Esophagus squamous epithelium (tissue), 5 donors: ENCODE measurements at regions not wholly inside any gene's neighbourhood (a gene's known extent, or its start where the extent isn't known, plus 50 kb on each side); places are given as distances from the start of the nearest gene placed in this dataset.

Experiments
- DNase-seq: peaks from one replicate; lab custom pipeline; 2025; lab: John Stamatoyannopoulos, UW
- H3K27ac ChIP-seq, 4 donors: fragments of 200-600 bp; sonication (generic); one replicate each; pipeline ENCODE4 v1.5.1; 2016 to 2019; ENCODE audit warnings: mild to moderate bottlenecking in 1 of 4
- H3K27me3 ChIP-seq, 4 donors: fragments of 200-600 bp; sonication (generic); 1 replicate in 3 of 4; 2 replicates in 1 of 4; pipeline versions ENCODE4 v1.5.1 to v1.6.0; 2017 to 2021; ENCODE audit warnings: antibody characterized with exemption in 1 of 4
- H3K36me3 ChIP-seq, 3 donors: fragments of 200-600 bp; sonication (generic); one replicate each; pipeline ENCODE4 v1.5.1; 2016 to 2019
- H3K4me1 ChIP-seq, 3 donors: fragments of 200-600 bp; sonication (generic); one replicate each; pipeline ENCODE4 v1.5.1; 2017 to 2019
- H3K4me3 ChIP-seq, 4 donors: fragments of 200-600 bp; sonication (generic); 1 replicate in 3 of 4; 2 replicates in 1 of 4; pipeline ENCODE4 v1.5.1; 2016 to 2019; ENCODE audit warnings: mild to moderate bottlenecking in 2 of 4, moderate library complexity in 1 of 4
- H3K9me3 ChIP-seq, 3 donors: fragments of 200-600 bp; sonication (generic); one replicate each; pipeline ENCODE4 v1.5.1; 2016 to 2019
- CTCF ChIP-seq, 6 experiments: fragments of 450-650 bp in 4 of 6; fragments of 200-600 bp in 2 of 6; sonication (generic) in 2 of 6; IDR thresholded peaks; one replicate each; pipeline ENCODE4 v1.5.1; 2016 to 2019; ENCODE audit warnings: antibody characterized with exemption in 6 of 6, mild to moderate bottlenecking in 4 of 6, moderate library complexity in 4 of 6
- POLR2A ChIP-seq, 4 donors: fragments of 450-650 bp; IDR thresholded peaks; one replicate each; pipeline ENCODE4 v1.6.1; 2017; ENCODE audit warnings: antibody characterized with exemption in 4 of 4, mild to moderate bottlenecking in 4 of 4, moderate library complexity in 3 of 4
- WGBS, 2 donors: methylation state at CpG; one replicate each; pipeline ENCODE4 v1.1.5; 2018; 5-methylcytosine and 5-hydroxymethylcytosine counted together
- intact Hi-C: fragments of 100-400 bp; cut with DNase I; formaldehyde crosslinking; loops from one replicate; pipeline ENCODE4 v1.15.0; 2022
- donor health status: DM: yes; HTN: yes; CAD: no.

- no peaks in the 10 kb centered on the region for H3K36me3 ChIP-seq
- 90 to 96% methylated on average over 9 to 17 of the region's 19 CpGs for WGBS, 2 donors
- TF ChIP-seq POLR2A (IDR thresholded peaks at IDR 0.05) (no peak), CTCF (IDR thresholded peaks at IDR 0.05) (no peak)
- H3K27me3 ChIP-seq: no peaks in the 10 kb centered on the region
- H3K9me3 ChIP-seq: no peaks in the 10 kb centered on the region
- no peak for DNase-seq
- no peak overlapping the region for H3K27ac ChIP-seq
- intact Hi-C loops: no loop called here
- H3K4me1 ChIP-seq: no peaks in the 10 kb centered on the region
- H3K4me3 ChIP-seq: no peak overlapping the region
These were observed 129.7 kb upstream of the GSE1 start for GRCh38 chr16:85483424-85483823.

GRCh38 chr16:85484347-85485300 lies 128.5 kb upstream of the GSE1 start:
- TF ChIP-seq POLR2A (IDR thresholded peaks at IDR 0.05) (no peak), CTCF (IDR thresholded peaks at IDR 0.05) (no peak)
- Histone ChIP-seq H3K4me1 (no peaks in the 10 kb centered on the region), H3K36me3 (no peaks in the 10 kb centered on the region), H3K4me3 (no peak overlapping the region), H3K9me3 (no peaks in the 10 kb centered on the region), H3K27me3 (no peaks in the 10 kb centered on the region), H3K27ac (no peak overlapping the region)
- WGBS, 2 donors: 81 to 91% methylated on average over 14 to 16 of the region's 30 CpGs
- intact Hi-C loops: no loop called here
- no peak for DNase-seq

- Histone ChIP-seq H3K4me3 (no peak overlapping the region), H3K9me3 (no peaks in the 10 kb centered on the region), H3K4me1 (no peaks in the 10 kb centered on the region), H3K36me3 (no peaks in the 10 kb centered on the region), H3K27ac (no peak overlapping the region), H3K27me3 (no peaks in the 10 kb centered on the region)
- no peak for DNase-seq
- no peak for TF ChIP-seq POLR2A (IDR thresholded peaks at IDR 0.05)
- no peak for TF ChIP-seq CTCF (IDR thresholded peaks at IDR 0.05)
- intact Hi-C loops: no loop called here
- 91 to 97% methylated on average over 6 to 23 of the region's 28 CpGs for WGBS, 2 donors
These were observed 127.7 kb upstream of the GSE1 start for GRCh38 chr16:85485379-85485778.

- Histone ChIP-seq H3K9me3 (no peaks in the 10 kb centered on the region), H3K36me3 (no peaks in the 10 kb centered on the region), H3K4me1 (peaks cover 5 to 7% (median 6%) of the 10 kb centered on the region in 3 donors), H3K27ac (no peak overlapping the region), H3K4me3 (no peak overlapping the region), H3K27me3 (no peaks in the 10 kb centered on the region)
- DNase-seq: no peak
- 76 to 93% methylated on average over 4 to 17 of the region's 33 CpGs for WGBS, 2 donors
- intact Hi-C loops: no loop called here
- TF ChIP-seq POLR2A (IDR thresholded peaks at IDR 0.05) (no peak), CTCF (IDR thresholded peaks at IDR 0.05) (no peak)
These were observed 126.7 kb upstream of the GSE1 start for GRCh38 chr16:85486256-85486915.

GRCh38 chr16:85488414-85488813 lies 124.7 kb upstream of the GSE1 start:
- 79 to 86% methylated on average over 5 to 7 of the region's 8 CpGs for WGBS, 2 donors
- H3K9me3 ChIP-seq: no peaks in the 10 kb centered on the region
- no peaks in the 10 kb centered on the region for H3K27me3 ChIP-seq
- H3K36me3 ChIP-seq: no peaks in the 10 kb centered on the region
- DNase-seq: no peak
- TF ChIP-seq POLR2A (IDR thresholded peaks at IDR 0.05): no peak
- TF ChIP-seq CTCF (IDR thresholded peaks at IDR 0.05): no peak
- H3K4me3 ChIP-seq: no peak overlapping the region
- intact Hi-C loops: no loop called here
- peaks cover 18 to 24% (median 18%) of the 10 kb centered on the region in 3 donors for H3K4me1 ChIP-seq
- H3K27ac ChIP-seq: no peak overlapping the region
